SKM-1 (cell line): ENCODE measurements at regions not wholly inside any gene's neighbourhood (a gene's known extent, or its start where the extent isn't known, plus 50 kb on each side); places are given as distances from the start of the nearest gene placed in this dataset.
"Not testable (repeated sequence)": the region's sequence is repeated elsewhere in the genome, so short reads cannot be mapped to it uniquely, and the experiment has no call there.

Experiments
- DNase-seq: peaks from one replicate; lab custom pipeline; 2025; ENCODE audit not compliant: unreplicated experiment; lab: John Stamatoyannopoulos, UW

GRCh38 chr7:35853194-35853593, 52.3 kb downstream of the SEPTIN7 start:
- not testable (repeated sequence) for DNase-seq

GRCh38 chr7:35854311-35854710, 53.5 kb downstream of the SEPTIN7 start:
- no peak for DNase-seq

GRCh38 chr7:35856175-35856574, 55.3 kb downstream of the SEPTIN7 start:
- DNase-seq = no peak

- DNase-seq = no peak
Measured at GRCh38 chr7:35860664-35861063, 59.8 kb downstream of the SEPTIN7 start.

- DNase-seq = no peak
Measured at GRCh38 chr7:35865287-35865686, 64.4 kb downstream of the SEPTIN7 start.

GRCh38 chr7:35866186-35866585, 65.3 kb downstream of the SEPTIN7 start:
- no peak for DNase-seq

- not testable (repeated sequence) for DNase-seq
Measured at GRCh38 chr7:35869117-35869516, 68.3 kb downstream of the SEPTIN7 start.

- DNase-seq = no peak
Measured at GRCh38 chr7:35869810-35870209, 69.0 kb downstream of the SEPTIN7 start.

- no peak for DNase-seq
Measured at GRCh38 chr7:35871856-35872255, 71.0 kb downstream of the SEPTIN7 start.

GRCh38 chr7:35874886-35875285, 74.0 kb downstream of the SEPTIN7 start:
- no peak for DNase-seq

- DNase-seq = no peak
Measured at GRCh38 chr7:35875292-35875691, 74.4 kb downstream of the SEPTIN7 start.

- no peak for DNase-seq
Measured at GRCh38 chr7:35878351-35878750, 77.5 kb downstream of the SEPTIN7 start.

GRCh38 chr7:35887430-35887829, 86.6 kb downstream of the SEPTIN7 start:
- DNase-seq = not testable (repeated sequence)

GRCh38 chr7:35889001-35889400, 88.1 kb downstream of the SEPTIN7 start:
- DNase-seq = no peak

GRCh38 chr7:35889870-35890269, 89.0 kb downstream of the SEPTIN7 start:
- DNase-seq = no peak

- no peak for DNase-seq
Measured at GRCh38 chr7:35891004-35891830, 90.4 kb downstream of the SEPTIN7 start.

- no peak for DNase-seq
Measured at GRCh38 chr7:35893649-35894048, 92.8 kb downstream of the SEPTIN7 start.

- DNase-seq = no peak
Measured at GRCh38 chr7:35894721-35895120, 93.9 kb downstream of the SEPTIN7 start.

- DNase-seq = no peak
Measured at GRCh38 chr7:35900651-35901050, 99.8 kb downstream of the SEPTIN7 start.

- DNase-seq = no peak
Measured at GRCh38 chr7:35905555-35905954, 104.7 kb downstream of the SEPTIN7 start.

GRCh38 chr7:35906191-35906908, 105.5 kb downstream of the SEPTIN7 start:
- DNase-seq = peak; percentile 28
